ENCODE measurements at regions not wholly inside any gene's neighbourhood (a gene's known extent, or its start where the extent isn't known, plus 50 kb on each side); places are given as distances from the start of the nearest gene placed in this dataset.
"Not testable (repeated sequence)": the region's sequence is repeated elsewhere in the genome, so short reads cannot be mapped to it uniquely, and the experiment has no call there.

DNA sequence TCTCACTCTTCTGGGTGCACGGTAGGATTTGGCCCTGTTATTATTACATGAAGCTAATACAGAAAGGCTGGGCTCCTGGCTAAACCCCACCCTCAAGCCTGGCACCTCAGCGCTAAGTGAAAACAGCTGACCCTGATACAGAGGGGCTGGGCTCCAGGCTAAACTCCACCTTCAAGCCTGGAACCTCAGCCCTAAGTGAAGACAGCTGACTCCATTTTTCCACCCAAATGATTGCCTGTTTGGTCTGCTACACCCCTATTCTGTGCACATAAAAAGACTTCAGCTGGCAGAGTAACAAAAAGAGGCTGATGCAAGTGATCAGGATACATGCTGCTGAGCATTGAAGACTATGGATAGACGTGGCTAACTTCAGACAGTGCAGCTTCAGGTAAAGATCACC, 148.4 kb upstream of the CLINT1 start:
- DNase-seq, result no peak

DNA sequence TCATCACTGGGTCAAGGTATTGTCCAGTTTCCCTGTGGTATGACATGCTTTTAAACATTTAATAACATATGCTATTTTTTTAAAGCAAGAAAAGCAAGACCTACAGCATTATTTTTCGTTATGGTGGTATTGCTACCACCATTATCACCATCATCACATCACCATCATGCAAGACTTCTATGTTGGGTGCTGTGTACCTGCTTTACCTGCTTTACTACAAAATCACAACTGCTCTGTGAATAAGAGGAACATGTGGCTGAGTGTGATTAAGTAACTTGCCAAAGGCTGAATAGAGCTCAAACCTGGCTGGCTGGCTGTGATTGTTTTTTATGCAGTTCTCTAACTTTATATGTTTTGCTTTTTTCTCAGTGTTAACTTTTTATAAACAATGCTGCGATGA, 140.8 kb upstream of the CLINT1 start:
- no peak for DNase-seq

DNA sequence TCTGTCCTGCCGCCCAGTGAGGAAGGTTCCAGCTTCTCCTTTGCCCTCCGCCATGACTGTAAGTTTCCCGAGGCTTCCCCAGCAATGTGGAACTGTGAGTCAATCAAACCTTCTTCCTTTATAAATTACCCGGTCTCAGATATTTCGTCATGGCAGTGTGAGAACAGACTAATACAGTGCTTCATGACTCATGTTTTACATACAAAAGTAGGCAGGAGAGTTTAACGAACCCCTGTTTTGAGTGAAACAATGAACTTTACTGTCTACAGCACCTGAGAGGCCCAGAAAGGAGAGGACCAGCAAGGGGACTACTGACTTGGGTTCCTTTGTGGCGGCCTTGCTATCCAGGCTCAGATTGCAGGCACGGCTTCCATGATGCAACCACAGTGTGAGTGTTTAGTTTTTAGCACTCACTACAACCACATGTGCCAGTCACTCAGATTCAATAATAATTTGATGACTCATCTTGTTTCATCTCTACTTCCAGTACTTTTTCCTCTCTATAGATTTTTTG, 139.1 kb upstream of the CLINT1 start:
- DNase-seq, result no peak

- peak; percentile 33 for DNase-seq
Observed at GRCh38 chr5:157994906-157995519, 136.1 kb upstream of the CLINT1 start.

- no peak for DNase-seq
Observed at GRCh38 chr5:157993986-157994691, 135.2 kb upstream of the CLINT1 start.

DNA sequence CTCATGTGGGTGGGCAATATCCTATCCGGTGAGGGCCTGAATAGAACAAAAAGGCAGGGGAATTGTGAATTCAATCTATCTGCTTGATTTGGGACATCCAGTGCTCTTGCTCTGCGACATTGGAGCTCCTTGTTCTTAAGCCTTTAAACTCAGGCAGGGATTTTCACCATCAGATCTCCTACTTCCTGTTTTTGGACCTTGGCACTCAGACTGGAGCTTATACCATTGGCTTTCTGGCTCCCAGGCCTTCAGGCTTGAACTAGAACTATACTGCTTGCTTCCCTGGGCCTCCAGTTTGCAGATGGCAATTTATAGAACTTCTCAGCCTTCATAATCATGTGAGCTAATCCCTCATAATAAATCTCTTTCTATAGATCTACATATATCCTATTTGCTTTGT, 134.3 kb upstream of the CLINT1 start:
- DNase-seq, result no peak

DNA sequence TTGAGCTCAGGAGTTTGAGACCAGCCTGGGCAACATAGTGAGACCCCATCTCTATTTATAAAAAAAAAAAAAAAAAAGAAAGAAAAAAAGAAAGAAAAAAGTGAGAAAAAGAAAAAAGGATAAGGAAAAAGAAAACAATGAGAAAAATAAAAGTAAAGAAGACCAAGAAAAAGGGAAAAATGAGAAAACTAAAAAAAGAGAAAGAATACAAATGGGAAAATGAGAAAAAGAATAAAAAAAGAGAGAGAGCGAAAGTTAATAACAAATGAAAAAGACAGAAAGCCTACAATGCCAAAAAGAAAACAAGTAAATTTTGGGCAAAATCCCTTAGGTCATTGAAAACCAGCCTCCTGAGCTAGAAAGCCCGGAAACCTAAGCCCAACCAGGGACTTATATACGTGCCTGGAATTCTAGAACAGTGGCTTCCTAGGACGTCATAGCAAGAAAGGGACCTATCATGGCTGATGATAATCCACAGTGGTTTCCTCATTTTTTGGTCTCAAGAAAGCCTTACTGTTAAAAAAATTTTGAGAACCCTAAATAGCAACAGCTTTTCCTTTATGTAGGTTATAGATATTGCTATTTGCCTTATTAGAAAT, 131.7 kb upstream of the CLINT1 start:
- DNase-seq, result no peak

DNA sequence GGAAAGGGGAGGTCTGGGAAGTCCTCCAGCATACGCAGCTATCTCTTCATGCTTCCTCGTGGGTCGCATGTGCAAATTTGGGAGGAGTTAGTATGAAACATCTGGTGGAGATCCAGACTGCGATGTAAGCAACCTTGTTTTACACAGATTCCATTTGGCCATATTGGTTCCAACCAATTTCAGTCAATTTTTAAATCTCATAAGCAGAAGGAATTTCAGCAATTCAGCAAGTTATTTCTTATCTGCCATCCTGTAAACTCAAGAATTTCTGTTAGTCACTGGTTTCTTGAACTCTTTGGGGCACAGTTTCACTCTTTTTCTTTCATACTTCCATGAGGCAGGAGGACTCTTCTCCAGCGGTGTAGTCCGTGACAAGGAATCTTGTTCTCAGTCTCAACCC, 130.4 kb upstream of the CLINT1 start:
- no peak for DNase-seq

DNA sequence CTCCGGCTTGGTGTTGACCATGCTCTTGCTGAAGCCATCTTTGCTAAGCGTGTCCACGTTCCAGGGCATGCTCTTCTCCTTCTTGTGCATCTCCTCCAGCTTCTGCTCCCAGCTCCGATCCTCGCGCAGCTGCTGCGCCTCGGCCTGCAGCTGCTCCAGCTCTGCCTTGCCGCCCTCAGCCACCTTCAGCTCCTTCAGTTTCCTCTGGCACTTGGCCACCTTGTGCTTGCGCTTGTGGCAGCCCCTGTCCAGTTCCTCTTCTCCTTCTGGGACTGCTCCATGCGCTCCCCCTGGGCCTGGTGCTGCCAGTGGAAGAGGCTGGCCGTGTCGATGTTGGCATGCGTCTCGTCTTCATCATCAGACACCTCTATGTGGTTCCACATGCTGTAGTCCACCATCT, 128.3 kb upstream of the CLINT1 start:
- no peak for DNase-seq

DNA sequence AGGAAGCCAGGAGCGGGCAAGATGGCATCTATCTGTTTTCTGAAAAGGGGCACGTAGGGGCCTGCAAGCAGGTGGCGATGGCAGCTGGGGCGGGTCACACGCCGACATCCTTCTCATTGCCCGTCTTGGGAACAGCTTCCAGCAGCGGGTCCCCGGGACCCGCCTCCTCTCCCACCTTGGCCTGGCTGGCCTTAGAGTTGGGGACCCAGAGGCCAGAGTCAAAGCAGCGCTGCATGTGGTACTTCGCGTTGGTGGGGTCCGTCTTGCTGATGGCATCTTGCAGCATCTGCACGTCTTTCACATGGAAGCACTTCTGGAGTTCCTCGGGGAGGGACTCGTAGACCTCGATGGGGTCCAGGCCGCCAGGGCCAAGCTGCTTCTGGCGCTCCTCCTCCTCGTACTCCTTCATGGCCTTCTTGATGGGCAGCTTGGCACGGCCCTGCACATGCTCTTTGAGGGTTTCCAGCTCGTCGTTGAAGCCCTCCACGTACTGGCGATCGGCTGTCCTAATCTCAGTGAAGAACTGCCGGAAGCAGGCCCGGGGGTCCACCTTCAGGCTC, 127.6 kb upstream of the CLINT1 start:
- DNase-seq, result no peak

- DNase-seq, result no peak
Observed at GRCh38 chr5:157984611-157985010, 125.7 kb upstream of the CLINT1 start.

DNA sequence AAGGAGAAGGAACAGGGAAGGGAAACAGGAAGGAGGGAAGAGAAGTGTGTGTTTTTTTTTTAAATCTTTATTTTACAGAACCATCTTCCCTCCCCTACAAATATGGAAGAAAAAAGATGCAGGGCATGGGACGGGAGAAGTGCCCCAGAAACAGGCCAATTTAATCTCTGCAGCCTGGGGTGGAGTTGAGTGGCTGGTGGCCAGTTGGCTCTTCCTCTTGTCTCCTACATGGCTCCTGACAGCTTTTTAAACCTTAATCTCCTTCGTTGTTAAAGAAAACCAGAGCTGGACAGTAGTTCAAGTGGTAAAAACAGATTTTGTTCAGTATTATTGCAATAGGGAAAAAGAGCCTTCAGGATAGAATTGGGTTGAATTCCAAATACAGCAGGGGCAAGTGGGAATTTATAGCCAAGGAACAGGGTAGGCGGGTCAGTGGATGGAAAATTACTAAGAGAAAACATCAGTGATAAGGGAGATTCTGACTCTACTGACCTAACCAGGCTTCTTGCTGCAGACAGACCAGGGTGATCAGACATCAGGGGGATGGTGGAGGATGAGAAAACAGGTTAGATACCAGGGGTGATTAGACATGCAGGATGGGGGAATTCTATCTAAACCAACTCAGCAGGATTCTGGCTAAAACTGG, 125.1 kb upstream of the CLINT1 start:
- no peak for DNase-seq

DNA sequence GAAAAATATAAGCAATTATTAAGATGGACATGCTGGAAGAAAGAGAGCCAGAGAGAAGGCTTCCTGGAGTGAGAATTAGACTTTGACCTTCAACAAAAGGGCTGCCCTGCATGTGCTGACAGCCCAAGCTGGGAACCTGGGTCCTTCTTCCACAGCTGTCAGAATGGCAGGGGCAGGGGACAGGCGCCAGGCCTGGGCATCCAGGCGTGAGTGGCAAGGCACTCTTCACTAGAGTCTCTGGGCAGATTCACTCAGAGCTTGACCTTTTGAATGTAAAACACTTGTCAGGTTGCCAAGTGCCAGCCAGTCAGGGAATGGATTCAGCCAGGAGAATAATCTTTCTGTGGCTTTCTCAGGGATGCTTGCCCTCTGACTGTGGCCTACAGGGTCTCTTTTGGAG, 119.1 kb upstream of the CLINT1 start:
- no peak for DNase-seq

GRCh38 chr5:157976429-157976828, 117.5 kb upstream of the CLINT1 start:
- DNase-seq, result no peak

DNA sequence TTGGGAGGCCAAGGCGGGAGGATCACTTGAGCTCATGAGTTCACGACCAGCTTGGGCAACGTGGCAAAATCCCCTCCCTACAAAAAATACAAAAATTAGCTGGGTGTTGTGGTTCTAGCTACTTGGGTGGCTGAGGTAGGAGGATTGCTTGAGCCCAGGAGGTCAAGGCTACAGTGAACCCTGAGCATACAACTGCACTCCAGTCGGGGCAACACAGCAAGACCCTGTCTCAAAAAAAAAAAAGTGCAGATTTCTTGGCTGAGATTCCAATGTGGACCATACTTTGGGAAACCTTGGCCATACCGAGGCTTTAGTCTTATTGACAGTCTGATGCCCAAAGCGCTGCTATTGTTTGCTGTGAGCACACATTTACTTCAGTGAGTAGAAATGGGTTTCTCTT, 113.6 kb upstream of the CLINT1 start:
- no peak for DNase-seq

DNA sequence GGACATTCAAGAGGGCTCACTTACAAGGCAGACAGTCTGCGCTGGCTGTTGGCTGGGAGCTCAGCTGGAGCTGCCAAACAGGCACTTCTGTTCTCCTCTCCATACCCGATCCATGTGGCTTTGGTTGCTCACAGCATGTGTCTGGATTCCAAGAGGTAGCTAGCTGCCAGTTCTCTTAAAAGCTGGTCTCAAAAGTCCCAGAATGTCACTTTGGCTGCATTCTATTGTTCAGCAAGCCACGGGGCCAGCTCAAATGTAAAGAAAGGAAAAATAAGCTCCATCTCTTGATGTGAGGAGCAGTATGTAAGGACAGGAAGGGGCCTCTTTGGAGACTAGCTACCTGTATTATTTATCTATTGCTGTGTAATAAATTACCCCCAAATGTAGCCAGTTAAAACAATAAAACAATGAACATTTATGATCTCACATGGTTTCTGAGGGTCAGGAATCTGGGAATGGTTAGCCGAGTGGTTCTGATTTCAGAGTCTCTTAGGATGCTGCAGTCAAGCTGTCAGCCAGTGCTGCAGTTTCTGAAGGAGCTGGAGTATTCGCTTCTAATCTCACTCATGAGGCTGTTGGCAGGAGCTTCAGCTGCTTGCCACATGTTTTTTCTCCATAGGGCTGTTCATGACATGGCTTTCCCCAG, 112.7 kb upstream of the CLINT1 start:
- peak; percentile 4 for DNase-seq

- not testable (repeated sequence) for DNase-seq
Observed at GRCh38 chr5:157968570-157968969, 109.6 kb upstream of the CLINT1 start.

- no peak for DNase-seq
Observed at GRCh38 chr5:157965989-157966388, 107.0 kb upstream of the CLINT1 start.

- DNase-seq, result no peak
Observed at GRCh38 chr5:157965040-157965678, 106.2 kb upstream of the CLINT1 start.

GRCh38 chr5:157963761-157964160, 104.8 kb upstream of the CLINT1 start:
- DNase-seq, result no peak

DNA sequence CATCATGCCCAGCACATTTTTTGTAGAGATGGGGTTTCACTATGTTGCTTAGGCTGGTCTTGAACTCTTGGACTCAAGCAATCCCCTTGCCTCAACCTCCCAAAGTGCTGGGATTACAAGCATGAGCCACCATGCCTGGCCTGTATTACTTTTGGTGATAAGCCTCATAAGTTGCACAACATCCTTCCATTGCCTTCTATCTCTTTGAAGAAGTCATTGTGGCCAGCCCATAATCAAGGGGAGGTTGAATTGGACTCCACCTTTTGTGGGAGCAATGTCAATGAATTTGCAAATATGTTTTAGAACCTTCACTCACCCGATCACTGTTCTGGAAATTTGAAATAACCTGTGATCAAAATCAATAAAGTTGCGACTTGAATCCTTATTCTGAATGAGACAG, 104.3 kb upstream of the CLINT1 start:
- DNase-seq, result no peak

DNA sequence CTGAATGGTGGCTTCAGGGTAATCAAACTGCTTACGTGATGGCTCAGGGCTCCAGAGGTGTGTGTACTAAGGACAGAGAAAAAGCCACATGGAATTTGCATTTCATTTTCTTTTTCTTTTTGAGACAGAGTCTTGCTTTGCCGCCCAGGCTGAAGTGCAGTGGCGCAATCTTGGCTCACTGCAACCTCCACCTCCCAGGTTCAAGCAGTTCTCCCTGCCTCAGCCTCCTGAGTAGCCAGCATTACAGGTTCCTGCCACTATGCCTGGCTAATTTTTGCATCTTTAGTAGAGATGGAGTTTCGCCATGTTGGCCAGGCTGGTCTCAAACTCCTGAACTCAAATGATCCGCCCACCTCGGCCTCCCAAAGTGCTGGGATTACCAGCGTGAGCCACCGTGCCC, 103.7 kb upstream of the CLINT1 start:
- not testable (repeated sequence) for DNase-seq

Data from NCI-H2171 treated with DMSO at 0.1 percent for 48 hours (cell line).